ENCODE measurements at regions not wholly inside any gene's neighbourhood (a gene's known extent, or its start where the extent isn't known, plus 50 kb on each side); places are given as distances from the start of the nearest gene placed in this dataset.

DNA sequence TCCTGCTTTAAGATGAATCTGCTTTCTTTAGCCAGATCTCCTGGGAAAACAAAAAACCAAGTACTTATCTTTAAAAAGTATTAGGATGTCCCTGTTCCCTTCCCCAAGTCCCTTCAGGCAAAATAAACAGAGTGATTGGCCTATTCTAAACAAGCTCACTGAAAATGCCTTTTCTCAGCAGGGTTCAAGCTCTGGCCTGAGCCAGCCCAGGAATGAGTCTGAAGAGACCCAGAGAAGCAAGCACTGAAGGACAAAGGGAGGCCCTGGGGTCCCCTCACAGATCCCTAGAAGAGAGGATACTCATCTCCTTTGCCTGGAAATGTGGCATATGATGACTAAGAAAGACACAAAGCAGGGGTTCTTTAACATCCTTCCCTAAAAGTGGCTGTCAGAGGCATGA is 66.8 kb upstream of the MAP1B start:
- DNase-seq (ENCODE audit: low read depth, low spot score), result no peak

- no peak for DNase-seq (ENCODE audit: low read depth, low spot score)
Measured at GRCh38 chr5:72041654-72042053, 65.6 kb upstream of the MAP1B start.

DNA sequence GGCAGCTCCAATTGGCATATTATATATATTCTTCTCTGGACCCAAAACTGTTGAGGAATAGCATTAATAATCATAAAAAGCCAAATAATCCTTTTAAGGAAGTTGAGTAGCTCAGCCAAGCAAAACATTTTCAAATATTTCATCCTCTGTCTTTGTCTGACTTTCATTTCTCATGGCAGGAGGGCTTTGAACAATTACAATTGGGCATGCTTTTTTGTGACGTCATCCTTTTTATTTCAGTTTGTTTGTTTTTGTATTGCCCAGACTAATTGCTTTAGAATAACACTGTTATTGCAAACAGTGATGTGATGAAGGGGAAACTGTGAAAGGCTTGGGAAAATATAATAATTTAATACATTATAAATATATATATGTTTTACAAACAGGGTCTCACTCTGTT is 65.2 kb upstream of the MAP1B start:
- DNase-seq (ENCODE audit: low read depth, low spot score), result no peak

DNA sequence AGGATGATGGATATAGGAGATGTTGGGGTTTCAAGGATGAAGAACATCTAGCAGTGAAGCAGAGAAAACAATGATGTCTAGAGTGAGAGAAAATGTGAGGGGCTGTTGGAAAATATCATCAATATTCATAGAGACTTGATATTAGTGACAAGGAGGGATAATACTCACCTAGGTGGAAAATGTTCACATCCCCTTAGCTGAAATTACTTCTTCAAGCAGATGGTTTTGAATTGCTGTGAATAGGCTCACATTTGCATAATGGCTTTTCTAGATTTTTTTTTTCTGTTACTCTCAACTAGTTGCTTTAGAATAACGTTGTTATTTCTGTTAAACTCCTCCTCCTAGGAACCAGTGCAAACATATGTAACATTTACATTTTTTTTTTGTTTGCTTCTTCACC is 61.6 kb upstream of the MAP1B start:
- DNase-seq (ENCODE audit: low read depth, low spot score), result no peak

GRCh38 chr5:72046106-72046505 is 61.2 kb upstream of the MAP1B start:
- no peak for DNase-seq (ENCODE audit: low read depth, low spot score)

DNA sequence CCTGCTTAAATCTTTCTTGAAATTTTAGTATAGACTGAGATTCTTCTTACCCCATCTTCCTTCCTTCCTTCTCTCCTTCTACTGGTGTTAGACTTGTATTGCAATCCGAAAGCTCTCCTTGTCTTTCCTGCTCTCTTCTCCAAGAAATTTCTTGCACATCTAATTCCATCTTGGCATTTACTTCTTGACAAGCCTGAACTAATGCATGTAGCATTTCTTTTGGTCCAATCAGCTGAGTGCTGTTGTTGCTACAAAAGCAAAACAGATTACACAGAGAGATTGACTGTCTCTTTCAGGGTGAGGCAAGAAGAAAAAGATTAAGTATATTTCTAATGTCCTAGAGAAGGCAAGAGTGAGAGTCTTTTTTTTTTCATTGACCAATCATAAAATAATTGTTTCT is 51.6 kb upstream of the MAP1B start:
- DNase-seq (ENCODE audit: low read depth, low spot score), result no peak
